HepG2 (cell line): ENCODE measurements at regions not wholly inside any gene's neighbourhood (a gene's known extent, or its start where the extent isn't known, plus 50 kb on each side); places are given as distances from the start of the nearest gene placed in this dataset.

Source experiments
- FOXA3 ChIP-seq: IDR thresholded peaks from 2 replicates; pipeline ENCODE4 v1.6.1; 2016; ENCODE audit warnings: missing genetic modification reagents, missing compliant biosample characterization
- FOXO1 ChIP-seq: sonication (generic); formaldehyde crosslinking; IDR thresholded peaks from 2 replicates; pipeline ENCODE4 v1.4.0; 2020; ENCODE audit warnings: missing genetic modification reagents
- HNF4A ChIP-seq: sonication (generic); formaldehyde crosslinking; IDR thresholded peaks from 2 replicates; pipeline ENCODE4 v1.4.0; 2020; ENCODE audit warnings: missing genetic modification reagents
- KDM6A ChIP-seq: IDR thresholded peaks from 2 replicates; pipeline ENCODE4 v1.6.1; 2016; ENCODE audit warnings: low read depth
- KLF12 ChIP-seq: sonication (generic); formaldehyde crosslinking; IDR thresholded peaks from 2 replicates; pipeline ENCODE4 v1.4.0; 2020; ENCODE audit warnings: missing genetic modification reagents, borderline replicate concordance
- MAFK ChIP-seq, 2 experiments: IDR thresholded peaks in 1 of 2; conservative IDR thresholded peaks in 1 of 2; 2 replicates each; pipeline ENCODE4 v1.6.1; 2011; ENCODE audit warnings: improper control_type of control experiment in 2 of 2, low read length in 2 of 2
- SALL1 ChIP-seq: sonication (generic); formaldehyde crosslinking; IDR thresholded peaks from 2 replicates; pipeline ENCODE4 v1.8.0; 2022; ENCODE audit warnings: mild to moderate bottlenecking, missing genetic modification reagents
- SP4 ChIP-seq: sonication (generic); formaldehyde crosslinking; IDR thresholded peaks from 2 replicates; pipeline ENCODE4 v1.8.1; 2023; ENCODE audit warnings: mild to moderate bottlenecking, missing genetic modification reagents
- SP5 ChIP-seq: IDR thresholded peaks from 2 replicates; pipeline ENCODE4 v1.6.1; 2016; ENCODE audit warnings: low read depth, borderline replicate concordance
- TF ChIP-seq, protein P1 (sequence below): sonication (generic); formaldehyde crosslinking; IDR thresholded peaks from 2 replicates; pipeline ENCODE4 v1.4.0; 2020; ENCODE audit warnings: missing genetic modification reagents, borderline replicate concordance
- TF ChIP-seq, protein P2 (sequence below): IDR thresholded peaks from 2 replicates; pipeline ENCODE4 v1.4.0; 2020; ENCODE audit warnings: mild to moderate bottlenecking, missing genetic modification reagents
- TF ChIP-seq, protein P3 (sequence below): sonication (generic); formaldehyde crosslinking; IDR thresholded peaks from 2 replicates; pipeline ENCODE4 v1.5.1; 2020; ENCODE audit warnings: mild to moderate bottlenecking, missing genetic modification reagents, moderate library complexity

DNA sequence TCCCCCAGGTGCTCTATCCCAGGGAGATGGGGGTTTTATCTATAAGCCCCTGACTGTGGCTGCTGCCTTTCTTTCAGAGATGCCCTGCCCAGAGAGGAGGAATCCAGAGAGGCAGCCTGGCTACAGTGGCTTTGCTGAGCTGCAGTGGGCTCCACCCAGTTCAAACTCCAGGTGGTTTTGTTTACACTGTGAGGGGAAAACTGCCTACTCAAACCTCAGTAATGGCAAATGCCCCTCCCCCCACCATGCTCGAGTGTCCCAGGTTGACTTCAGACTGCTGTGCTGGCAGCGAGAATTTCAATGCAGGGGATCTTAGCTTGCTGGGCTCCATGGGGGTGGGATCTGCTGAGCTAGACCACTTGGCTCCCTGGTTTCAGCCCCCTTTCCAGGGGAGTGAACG, 419.6 kb upstream of the CASK start (continued):
- TF ChIP-seq, protein P1, sequence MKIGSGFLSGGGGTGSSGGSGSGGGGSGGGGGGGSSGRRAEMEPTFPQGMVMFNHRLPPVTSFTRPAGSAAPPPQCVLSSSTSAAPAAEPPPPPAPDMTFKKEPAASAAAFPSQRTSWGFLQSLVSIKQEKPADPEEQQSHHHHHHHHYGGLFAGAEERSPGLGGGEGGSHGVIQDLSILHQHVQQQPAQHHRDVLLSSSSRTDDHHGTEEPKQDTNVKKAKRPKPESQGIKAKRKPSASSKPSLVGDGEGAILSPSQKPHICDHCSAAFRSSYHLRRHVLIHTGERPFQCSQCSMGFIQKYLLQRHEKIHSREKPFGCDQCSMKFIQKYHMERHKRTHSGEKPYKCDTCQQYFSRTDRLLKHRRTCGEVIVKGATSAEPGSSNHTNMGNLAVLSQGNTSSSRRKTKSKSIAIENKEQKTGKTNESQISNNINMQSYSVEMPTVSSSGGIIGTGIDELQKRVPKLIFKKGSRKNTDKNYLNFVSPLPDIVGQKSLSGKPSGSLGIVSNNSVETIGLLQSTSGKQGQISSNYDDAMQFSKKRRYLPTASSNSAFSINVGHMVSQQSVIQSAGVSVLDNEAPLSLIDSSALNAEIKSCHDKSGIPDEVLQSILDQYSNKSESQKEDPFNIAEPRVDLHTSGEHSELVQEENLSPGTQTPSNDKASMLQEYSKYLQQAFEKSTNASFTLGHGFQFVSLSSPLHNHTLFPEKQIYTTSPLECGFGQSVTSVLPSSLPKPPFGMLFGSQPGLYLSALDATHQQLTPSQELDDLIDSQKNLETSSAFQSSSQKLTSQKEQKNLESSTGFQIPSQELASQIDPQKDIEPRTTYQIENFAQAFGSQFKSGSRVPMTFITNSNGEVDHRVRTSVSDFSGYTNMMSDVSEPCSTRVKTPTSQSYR (CRISPR knock-in tag) = peak; percentile 96
- TF ChIP-seq KLF12 (CRISPR knock-in tag) (peak; percentile 47; the same call in 1 of the 2 replicates), SP5 (CRISPR knock-in tag) (peak; percentile 60; the same call in 1 of the 2 replicates), SALL1 (CRISPR knock-in tag) (peak; percentile 52), SP4 (0 out of 2 replicates have a peak, but pooled peaks have one; percentile 23), MAFK (conservative IDR thresholded peaks at IDR 0.05 in 1 of 2, IDR thresholded peaks at IDR 0.05 in 1 of 2; ENCODE audit: low read length in 2 of 2) (0 out of 4 replicates have a peak, but pooled peaks of 1 of the 2 experiments have one; percentile 10), HNF4A (CRISPR knock-in tag) (peak; percentile 70), FOXO1 (0 out of 2 replicates have a peak, but pooled peaks have one; percentile 28), KDM6A (peak; percentile 35; the same call in 1 of the 2 replicates), FOXA3 (CRISPR knock-in tag) (peak; percentile 47)
- TF ChIP-seq, protein P2, sequence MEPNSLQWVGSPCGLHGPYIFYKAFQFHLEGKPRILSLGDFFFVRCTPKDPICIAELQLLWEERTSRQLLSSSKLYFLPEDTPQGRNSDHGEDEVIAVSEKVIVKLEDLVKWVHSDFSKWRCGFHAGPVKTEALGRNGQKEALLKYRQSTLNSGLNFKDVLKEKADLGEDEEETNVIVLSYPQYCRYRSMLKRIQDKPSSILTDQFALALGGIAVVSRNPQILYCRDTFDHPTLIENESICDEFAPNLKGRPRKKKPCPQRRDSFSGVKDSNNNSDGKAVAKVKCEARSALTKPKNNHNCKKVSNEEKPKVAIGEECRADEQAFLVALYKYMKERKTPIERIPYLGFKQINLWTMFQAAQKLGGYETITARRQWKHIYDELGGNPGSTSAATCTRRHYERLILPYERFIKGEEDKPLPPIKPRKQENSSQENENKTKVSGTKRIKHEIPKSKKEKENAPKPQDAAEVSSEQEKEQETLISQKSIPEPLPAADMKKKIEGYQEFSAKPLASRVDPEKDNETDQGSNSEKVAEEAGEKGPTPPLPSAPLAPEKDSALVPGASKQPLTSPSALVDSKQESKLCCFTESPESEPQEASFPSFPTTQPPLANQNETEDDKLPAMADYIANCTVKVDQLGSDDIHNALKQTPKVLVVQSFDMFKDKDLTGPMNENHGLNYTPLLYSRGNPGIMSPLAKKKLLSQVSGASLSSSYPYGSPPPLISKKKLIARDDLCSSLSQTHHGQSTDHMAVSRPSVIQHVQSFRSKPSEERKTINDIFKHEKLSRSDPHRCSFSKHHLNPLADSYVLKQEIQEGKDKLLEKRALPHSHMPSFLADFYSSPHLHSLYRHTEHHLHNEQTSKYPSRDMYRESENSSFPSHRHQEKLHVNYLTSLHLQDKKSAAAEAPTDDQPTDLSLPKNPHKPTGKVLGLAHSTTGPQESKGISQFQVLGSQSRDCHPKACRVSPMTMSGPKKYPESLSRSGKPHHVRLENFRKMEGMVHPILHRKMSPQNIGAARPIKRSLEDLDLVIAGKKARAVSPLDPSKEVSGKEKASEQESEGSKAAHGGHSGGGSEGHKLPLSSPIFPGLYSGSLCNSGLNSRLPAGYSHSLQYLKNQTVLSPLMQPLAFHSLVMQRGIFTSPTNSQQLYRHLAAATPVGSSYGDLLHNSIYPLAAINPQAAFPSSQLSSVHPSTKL (CRISPR knock-in tag) = peak; percentile 53
- TF ChIP-seq, protein P3, sequence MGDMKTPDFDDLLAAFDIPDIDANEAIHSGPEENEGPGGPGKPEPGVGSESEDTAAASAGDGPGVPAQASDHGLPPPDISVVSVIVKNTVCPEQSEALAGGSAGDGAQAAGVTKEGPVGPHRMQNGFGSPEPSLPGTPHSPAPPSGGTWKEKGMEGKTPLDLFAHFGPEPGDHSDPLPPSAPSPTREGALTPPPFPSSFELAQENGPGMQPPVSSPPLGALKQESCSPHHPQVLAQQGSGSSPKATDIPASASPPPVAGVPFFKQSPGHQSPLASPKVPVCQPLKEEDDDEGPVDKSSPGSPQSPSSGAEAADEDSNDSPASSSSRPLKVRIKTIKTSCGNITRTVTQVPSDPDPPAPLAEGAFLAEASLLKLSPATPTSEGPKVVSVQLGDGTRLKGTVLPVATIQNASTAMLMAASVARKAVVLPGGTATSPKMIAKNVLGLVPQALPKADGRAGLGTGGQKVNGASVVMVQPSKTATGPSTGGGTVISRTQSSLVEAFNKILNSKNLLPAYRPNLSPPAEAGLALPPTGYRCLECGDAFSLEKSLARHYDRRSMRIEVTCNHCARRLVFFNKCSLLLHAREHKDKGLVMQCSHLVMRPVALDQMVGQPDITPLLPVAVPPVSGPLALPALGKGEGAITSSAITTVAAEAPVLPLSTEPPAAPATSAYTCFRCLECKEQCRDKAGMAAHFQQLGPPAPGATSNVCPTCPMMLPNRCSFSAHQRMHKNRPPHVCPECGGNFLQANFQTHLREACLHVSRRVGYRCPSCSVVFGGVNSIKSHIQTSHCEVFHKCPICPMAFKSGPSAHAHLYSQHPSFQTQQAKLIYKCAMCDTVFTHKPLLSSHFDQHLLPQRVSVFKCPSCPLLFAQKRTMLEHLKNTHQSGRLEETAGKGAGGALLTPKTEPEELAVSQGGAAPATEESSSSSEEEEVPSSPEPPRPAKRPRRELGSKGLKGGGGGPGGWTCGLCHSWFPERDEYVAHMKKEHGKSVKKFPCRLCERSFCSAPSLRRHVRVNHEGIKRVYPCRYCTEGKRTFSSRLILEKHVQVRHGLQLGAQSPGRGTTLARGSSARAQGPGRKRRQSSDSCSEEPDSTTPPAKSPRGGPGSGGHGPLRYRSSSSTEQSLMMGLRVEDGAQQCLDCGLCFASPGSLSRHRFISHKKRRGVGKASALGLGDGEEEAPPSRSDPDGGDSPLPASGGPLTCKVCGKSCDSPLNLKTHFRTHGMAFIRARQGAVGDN (CRISPR knock-in tag) = 0 out of 2 replicates have a peak, but pooled peaks have one; percentile 10
